Caco-2 (cell line): ENCODE measurements at regions not wholly inside any gene's neighbourhood (a gene's known extent, or its start where the extent isn't known, plus 50 kb on each side); places are given as distances from the start of the nearest gene placed in this dataset.

Source experiments
- BruUV-seq: library from RNA; stranded (reverse); fragments of 400-500 nt; replicated peaks from 2 replicates; lab custom pipeline; 2021; lab: Mats Ljungman, UMichigan
- CTCF ChIA-PET: fragments of 300-600 bp; sonication (Branson Sonifier 250); formaldehyde crosslinking; loops from one replicate; lab custom pipeline; 2022; ENCODE audit warnings: antibody characterized with exemption; lab: Charles Lee
- POLR2A ChIA-PET: fragments of 300-600 bp; sonication (Branson Sonifier 250); formaldehyde crosslinking; loops from one replicate; lab custom pipeline; 2022; ENCODE audit warnings: antibody characterized with exemption; lab: Charles Lee
- DNase-seq, 2 experiments: peaks; one replicate each; pipeline versions ENCODE4 v3.0.0 to v3.0.0-alpha.2; 2020 to 2022
- H3K27me3 ChIP-seq: replicated peaks from 2 replicates; pipeline ENCODE4 v1.6.0; 2011; ENCODE audit warnings: low read length; ENCODE audit not compliant: control insufficient read depth, insufficient read depth
- H3K36me3 ChIP-seq: 2 replicates; pipeline ENCODE4 v1.5.1; 2011; ENCODE audit warnings: low read length; ENCODE audit not compliant: control insufficient read depth, insufficient read depth
- H3K4me1 ChIP-seq: fragments of 250-450 bp; sonication (Bioruptor Pico); 2 replicates; pipeline ENCODE4 v1.5.1; 2020; ENCODE audit warnings: mild to moderate bottlenecking
- H3K4me3 ChIP-seq: 2 replicates; pipeline ENCODE4 v1.5.1; 2011; ENCODE audit warnings: low read depth, mild to moderate bottlenecking, control low read depth, low read length
- H3K9me3 ChIP-seq: fragments of 250-450 bp; sonication (Bioruptor Pico); 2 replicates; pipeline ENCODE4 v1.5.1; 2020; ENCODE audit warnings: mild to moderate bottlenecking, moderate library complexity
- H3K27ac Mint-ChIP-seq: one replicate; pipeline ENCODE4 v1.8.0; 2022; ENCODE audit warnings: mixed read lengths; ENCODE audit not compliant: unreplicated experiment
- H3K27me3 Mint-ChIP-seq: one replicate; pipeline ENCODE4 v1.8.0; 2022; ENCODE audit warnings: mixed read lengths; ENCODE audit not compliant: insufficient read depth, unreplicated experiment
- H3K36me3 Mint-ChIP-seq: one replicate; pipeline ENCODE4 v1.8.0; 2022; ENCODE audit warnings: mild to moderate bottlenecking, mixed read lengths; ENCODE audit not compliant: insufficient read depth, unreplicated experiment
- H3K4me1 Mint-ChIP-seq: one replicate; pipeline ENCODE4 v1.8.0; 2022; ENCODE audit warnings: low read depth, mixed read lengths; ENCODE audit not compliant: unreplicated experiment
- H3K4me3 Mint-ChIP-seq: one replicate; pipeline ENCODE4 v1.8.0; 2022; ENCODE audit warnings: mild to moderate bottlenecking, moderate library complexity, mixed read lengths; ENCODE audit not compliant: unreplicated experiment
- H3K9me3 Mint-ChIP-seq: one replicate; pipeline ENCODE4 v1.8.0; 2022; ENCODE audit warnings: mixed read lengths; ENCODE audit not compliant: unreplicated experiment
- CTCF ChIP-seq, 2 experiments: fragments of 200-600 bp in 1 of 2; IDR thresholded peaks; 1 replicate in 1 of 2; 2 replicates in 1 of 2; pipeline versions ENCODE4 v1.5.1 to v1.8.0; 2011 to 2022; ENCODE audit warnings: antibody characterized with exemption in 1 of 2, control low read depth in 1 of 2, inconsistent platforms in 1 of 2, low read depth in 1 of 2, low read length in 1 of 2, mild to moderate bottlenecking in 1 of 2, moderate library complexity in 1 of 2; ENCODE audit not compliant: insufficient read depth in 1 of 2, severe bottlenecking in 1 of 2, unreplicated experiment in 1 of 2
- intact Hi-C: fragments of 100-400 bp; cut with micrococcal nuclease; formaldehyde crosslinking; loops from one replicate; pipeline ENCODE4 v1.10.0; 2022; ENCODE audit not compliant: unreplicated experiment

- H3K9me3 Mint-ChIP-seq = peaks cover 9% of the 10 kb centered on the region
- no peaks in the 10 kb centered on the region for H3K36me3 Mint-ChIP-seq
- no peak for TF ChIP-seq CTCF (IDR thresholded peaks at IDR 0.05; ENCODE audit: insufficient read depth in 1 of 2, low read depth in 1 of 2, low read length in 1 of 2, severe bottlenecking in 1 of 2, unreplicated experiment in 1 of 2)
- POLR2A ChIA-PET = no interaction called here
- H3K27ac Mint-ChIP-seq = no peak overlapping the region
- H3K4me3 ChIP-seq = no peak overlapping the region
- DNase-seq = no peak
- no peaks in the 10 kb centered on the region for H3K9me3 ChIP-seq
- no peaks in the 10 kb centered on the region for H3K36me3 ChIP-seq
- intact Hi-C loops = no loop called here
- CTCF ChIA-PET = no interaction called here
- H3K27me3 Mint-ChIP-seq = no peaks in the 10 kb centered on the region
- BruUV-seq = no TSS peak
- no peak overlapping the region for H3K4me3 Mint-ChIP-seq
- no peaks in the 10 kb centered on the region for H3K27me3 ChIP-seq
- peaks cover 13% of the 10 kb centered on the region for H3K4me1 Mint-ChIP-seq
- no peaks in the 10 kb centered on the region for H3K4me1 ChIP-seq
These were observed 120.4 kb upstream of the SLC34A2 start for GRCh38 chr4:25535278-25535677.

GRCh38 chr4:25535701-25536473 is 119.8 kb upstream of the SLC34A2 start:
- no peak overlapping the region for H3K4me3 Mint-ChIP-seq

More at GRCh38 chr4:25535701-25536473, 119.8 kb upstream of the SLC34A2 start:
- H3K36me3 Mint-ChIP-seq = no peaks in the 10 kb centered on the region
- Histone ChIP-seq H3K27me3 (no peaks in the 10 kb centered on the region), H3K36me3 (no peaks in the 10 kb centered on the region), H3K4me1 (no peaks in the 10 kb centered on the region), H3K9me3 (no peaks in the 10 kb centered on the region), H3K4me3 (no peak overlapping the region)
- ChIA-PET POLR2A (no interaction called here), CTCF (no interaction called here)
- no TSS peak for BruUV-seq
- DNase-seq = no peak
- H3K4me1 Mint-ChIP-seq = peaks cover 13% of the 10 kb centered on the region
- no peak overlapping the region for H3K27ac Mint-ChIP-seq
- H3K27me3 Mint-ChIP-seq = no peaks in the 10 kb centered on the region
- H3K9me3 Mint-ChIP-seq = peaks cover 9% of the 10 kb centered on the region
- no peak for TF ChIP-seq CTCF (IDR thresholded peaks at IDR 0.05; ENCODE audit: insufficient read depth in 1 of 2, low read depth in 1 of 2, low read length in 1 of 2, severe bottlenecking in 1 of 2, unreplicated experiment in 1 of 2)
- intact Hi-C loops = no loop called here
